Activated CD8-positive, alpha-beta memory T cell treated with anti-CD3 and anti-CD28 coated beads for 1 hour (primary cell): ENCODE measurements at regions not wholly inside any gene's neighbourhood (a gene's known extent, or its start where the extent isn't known, plus 50 kb on each side); places are given as distances from the start of the nearest gene placed in this dataset.

Experiments used
- DNase-seq, 2 donors: peaks; one replicate each; pipeline ENCODE4 v3.0.0-alpha.2; 2020; ENCODE audit warnings: low read depth in 1 of 2; ENCODE audit errors: extremely low read depth in 1 of 2

- DNase-seq, result no peak
These were observed 146.5 kb downstream of the SYK start for GRCh38 chr9:90948156-90948555.

GRCh38 chr9:90950600-90950999 lies 149.0 kb downstream of the SYK start:
- DNase-seq, result no peak

DNA sequence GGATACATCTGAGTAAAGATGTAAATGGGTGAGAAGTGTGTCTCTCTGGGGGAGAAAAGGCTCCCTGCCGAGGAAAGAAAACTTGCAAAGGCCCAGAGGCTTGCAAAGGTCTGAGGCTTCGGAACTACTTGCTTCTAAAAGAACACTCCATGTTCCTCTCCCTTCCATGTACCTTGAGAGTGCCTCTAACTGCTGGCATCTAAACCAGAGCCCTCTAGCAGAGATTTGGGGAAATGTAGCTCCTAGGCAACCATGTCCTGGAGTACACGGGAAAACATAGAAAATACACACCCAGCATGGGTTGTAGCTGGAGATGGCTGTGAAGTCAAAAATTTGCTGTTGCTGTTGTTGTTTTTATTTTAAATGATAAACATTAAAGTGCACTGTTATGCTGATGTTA lies 151.6 kb downstream of the SYK start:
- DNase-seq, result no peak

GRCh38 chr9:90953805-90954204 lies 152.2 kb downstream of the SYK start:
- DNase-seq, result no peak

DNA sequence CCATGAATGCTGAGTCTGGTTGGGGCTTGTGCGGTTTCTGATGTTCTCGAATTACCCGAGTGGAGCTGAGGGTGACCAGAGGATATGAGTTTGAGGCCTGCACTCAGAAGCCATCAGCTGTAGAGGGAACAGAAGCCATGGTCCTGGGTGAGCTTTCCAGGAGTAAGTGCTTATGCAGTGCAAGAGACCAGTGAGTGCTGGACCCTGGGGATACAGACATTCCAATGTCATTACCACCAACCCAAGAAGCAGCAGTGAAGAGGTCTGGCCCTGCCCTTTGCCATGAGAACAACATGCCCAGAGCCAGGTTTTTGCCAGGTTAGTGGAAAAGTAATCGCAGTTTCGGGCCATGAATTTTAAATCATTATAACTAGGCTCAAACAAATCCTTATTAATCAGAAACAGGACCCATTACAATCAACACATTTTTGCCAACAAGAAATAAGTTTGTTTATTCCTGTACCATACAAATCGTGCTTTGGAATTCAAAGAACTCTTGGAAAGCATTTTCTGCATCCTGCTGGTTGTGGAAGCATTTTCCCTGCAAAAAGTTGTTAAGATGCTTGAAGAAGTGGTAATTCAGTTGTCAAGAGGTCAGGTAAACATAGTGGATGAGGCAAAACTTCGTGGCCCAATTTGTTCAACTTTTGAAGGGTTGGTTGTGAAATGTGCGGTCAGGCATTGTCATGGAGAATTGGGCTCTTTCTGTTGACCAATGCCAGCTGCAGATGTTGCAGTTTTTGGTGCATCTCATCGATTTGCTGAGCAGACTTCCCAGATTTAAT lies 154.6 kb downstream of the SYK start:
- no peak for DNase-seq

DNA sequence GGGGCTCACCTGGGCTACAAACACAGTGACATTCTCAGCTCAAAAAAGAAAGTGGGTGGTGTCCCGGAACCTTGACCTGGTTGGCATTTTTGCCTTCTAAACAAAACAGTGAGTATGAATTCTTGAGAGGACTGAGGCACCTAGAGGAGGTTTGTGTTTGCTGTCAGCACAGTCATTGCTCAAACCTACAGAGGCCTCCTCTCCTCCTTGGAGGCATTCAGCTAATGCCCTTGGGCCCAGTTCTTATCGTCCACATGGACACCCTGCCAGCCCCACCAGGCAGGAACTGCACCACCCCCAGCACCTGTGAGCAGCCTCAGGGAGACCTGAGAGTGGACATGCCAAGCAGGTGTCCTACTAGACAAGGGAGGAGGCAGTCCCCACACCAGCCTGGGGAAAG lies 156.7 kb downstream of the SYK start:
- no peak for DNase-seq

DNA sequence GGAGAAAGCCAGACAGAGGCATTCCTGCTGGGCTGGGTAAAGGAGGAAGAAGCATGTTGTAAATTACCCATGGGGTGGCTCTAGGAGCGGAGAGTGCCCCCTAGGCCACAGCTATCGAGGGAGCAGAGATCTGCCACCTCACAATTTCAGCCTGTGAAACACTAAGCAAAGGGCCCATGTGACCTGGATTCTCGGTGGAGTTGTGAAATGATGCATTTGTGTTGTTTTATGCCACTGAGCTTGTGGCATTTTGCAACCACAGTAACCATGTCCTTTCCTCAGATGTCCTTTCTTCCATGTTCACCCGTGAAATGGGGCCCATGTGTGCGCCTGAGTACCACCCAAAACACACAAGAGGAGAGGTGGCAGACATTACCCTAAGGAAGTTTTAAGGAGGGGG lies 159.3 kb downstream of the SYK start:
- no peak for DNase-seq

DNA sequence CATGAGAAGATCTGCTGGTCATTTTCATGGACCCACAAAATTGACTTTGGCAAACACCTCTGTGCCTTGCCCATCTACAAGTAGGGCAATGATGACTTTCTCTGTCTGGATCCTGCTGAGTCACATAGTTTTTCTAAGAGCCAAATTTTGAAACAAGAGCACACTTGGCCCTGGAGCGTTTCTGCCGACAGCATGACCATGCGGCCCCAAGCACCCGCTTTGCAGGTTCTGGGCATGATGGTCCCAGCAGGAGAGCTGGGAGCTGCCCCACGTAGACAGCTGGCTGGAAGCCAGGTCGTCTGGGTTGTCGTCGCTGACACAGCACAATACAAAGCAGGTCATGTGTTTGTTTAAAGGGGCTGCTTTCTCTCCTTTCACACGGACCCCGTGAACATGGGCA lies 159.8 kb downstream of the SYK start:
- no peak for DNase-seq

GRCh38 chr9:90964101-90965020 lies 162.7 kb downstream of the SYK start:
- no peak for DNase-seq

GRCh38 chr9:90965226-90966030 lies 163.8 kb downstream of the SYK start:
- DNase-seq, result no peak

DNA sequence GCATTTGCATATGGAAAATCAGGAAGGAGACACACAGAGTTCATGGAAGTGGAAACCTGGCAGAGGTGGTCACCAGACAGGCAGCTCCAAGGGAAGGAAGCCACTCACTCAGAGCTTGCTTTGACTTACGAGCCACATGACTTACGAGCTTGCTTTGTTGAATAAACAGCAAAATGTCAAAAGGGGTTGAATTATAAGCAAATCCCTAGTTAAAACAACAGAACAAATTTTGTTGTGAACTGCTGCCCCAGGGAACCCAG lies 164.3 kb downstream of the SYK start:
- no peak for DNase-seq

DNA sequence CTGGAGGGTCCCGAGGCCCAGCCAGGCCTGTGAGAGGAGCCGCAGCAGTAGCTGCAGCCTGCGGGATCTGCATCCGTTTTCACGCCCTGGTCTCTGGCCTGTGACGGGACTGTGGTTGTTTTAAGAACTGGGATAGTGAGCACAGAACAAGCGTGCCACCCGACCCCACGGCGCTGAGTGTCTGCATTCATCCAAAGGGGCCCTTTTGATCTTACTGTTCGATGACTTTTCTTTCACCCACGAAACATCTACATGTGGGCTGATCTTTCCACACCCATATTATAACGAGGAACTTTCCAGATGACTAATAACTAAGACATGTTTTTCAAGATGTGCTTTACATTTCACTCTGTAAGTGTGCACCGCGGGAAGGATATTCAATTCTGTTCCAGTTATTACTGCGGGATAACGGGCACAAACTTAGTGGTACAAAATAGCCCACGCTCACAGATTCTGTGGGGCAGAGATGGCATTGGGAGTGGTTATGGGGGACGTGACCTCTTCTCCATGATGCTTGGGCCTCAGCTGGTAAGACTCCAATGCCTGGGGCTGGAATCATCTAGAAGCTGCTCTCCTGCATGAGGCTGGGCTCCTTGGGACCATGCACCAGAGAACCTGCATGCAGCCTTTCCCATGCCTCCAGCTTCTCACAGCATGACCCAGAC lies 165.0 kb downstream of the SYK start:
- DNase-seq, result no peak

- no peak for DNase-seq
These were observed 165.5 kb downstream of the SYK start for GRCh38 chr9:90967145-90967538.

DNA sequence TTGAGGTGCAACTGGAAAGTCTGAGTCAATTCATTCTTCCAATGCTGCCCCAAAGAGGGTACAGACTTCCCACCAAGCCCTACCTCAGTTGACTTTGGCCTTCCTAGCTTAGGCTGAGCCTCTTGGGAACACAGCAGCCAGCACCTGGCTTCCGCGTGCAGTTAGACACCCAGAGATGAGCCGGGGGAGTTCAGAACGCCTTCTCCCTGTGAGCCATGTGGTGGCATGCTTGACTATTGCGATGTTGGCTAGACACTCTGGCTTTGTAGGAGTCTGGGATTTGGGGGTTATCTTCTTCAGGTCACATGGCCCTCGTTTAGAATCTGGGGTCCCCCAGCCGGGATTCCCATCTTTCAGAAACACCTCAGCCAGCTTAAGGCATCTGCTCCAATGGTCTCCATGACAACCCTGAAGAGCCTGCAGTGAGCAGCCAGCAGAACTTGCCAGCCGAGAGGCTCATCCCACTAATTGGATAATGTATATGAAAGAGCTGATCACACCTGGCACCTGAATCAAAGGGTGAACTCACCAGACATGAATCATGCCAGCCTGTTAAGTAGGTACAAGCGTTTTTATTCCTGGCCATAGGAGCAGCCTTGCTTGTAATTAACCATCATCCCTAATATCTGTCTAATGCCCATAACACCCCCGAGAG lies 167.5 kb downstream of the SYK start:
- no peak for DNase-seq

DNA sequence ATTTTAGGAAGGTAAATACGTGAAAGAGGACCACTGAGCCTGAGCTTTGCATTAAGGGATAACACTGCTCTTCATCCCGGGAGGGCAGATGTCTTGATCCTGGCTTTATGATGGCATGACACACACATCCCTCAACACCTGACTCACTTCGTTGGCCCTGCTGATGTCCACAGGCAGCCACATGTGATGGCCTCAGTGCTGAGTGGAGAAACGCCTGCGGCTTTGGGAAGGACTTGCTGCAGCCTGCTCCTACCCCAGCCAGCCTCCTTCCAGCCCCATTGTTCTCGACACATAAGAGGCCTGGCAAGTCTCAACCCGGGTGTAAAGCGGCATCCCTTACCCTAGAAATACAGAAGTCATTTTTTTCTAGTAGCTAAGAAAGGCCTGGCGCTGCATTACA lies 169.0 kb downstream of the SYK start:
- DNase-seq, result no peak

DNA sequence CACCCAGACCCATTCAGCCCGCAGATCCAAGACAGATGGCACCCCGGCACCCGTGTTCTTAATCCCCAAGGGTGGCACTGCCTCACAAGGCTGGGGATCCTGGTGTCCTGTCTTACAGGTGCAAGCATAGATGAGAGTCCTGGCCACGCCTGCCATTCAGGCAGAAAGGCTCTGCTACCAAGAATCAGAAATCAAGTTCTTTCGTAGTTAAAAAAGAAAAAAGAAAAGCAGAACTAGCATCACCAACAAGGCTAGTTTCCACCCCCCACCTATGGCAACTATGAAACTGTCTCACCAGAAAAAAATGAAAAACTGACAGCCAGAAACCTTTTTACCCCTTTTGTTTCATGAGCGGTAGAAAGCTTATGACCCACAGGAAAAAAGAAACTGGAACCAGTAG lies 170.4 kb downstream of the SYK start:
- no peak for DNase-seq

DNA sequence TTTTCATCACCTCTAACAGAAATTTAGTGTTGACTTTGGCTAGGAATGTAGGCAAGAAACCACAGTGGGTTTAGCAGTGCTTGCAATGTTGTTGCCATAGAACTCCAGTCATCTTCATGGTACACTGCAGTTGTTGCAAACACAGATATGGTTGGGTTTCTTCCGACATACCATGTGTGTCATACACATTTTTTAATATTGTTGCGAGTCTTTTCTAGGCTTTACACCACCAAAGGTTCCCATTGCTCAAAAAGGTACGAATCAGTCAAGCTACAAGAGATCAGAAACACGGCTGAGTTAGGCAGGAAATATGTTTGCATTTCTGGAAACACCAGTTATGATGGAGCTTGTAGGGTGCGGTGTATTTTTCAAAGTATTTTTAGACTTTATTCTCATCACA lies 172.4 kb downstream of the SYK start:
- DNase-seq, result no peak

GRCh38 chr9:90974643-90975245 lies 173.1 kb downstream of the SYK start:
- no peak for DNase-seq

- DNase-seq, result no peak
These were observed 174.3 kb downstream of the SYK start for GRCh38 chr9:90975781-90976538.
